GM13976 (cell line): ENCODE measurements at regions not wholly inside any gene's neighbourhood (a gene's known extent, or its start where the extent isn't known, plus 50 kb on each side); places are given as distances from the start of the nearest gene placed in this dataset.

Experiments
- DNase-seq: peaks from one replicate; pipeline ENCODE4 v3.0.0; 2012; ENCODE audit warnings: low spot score
- CTCF ChIP-seq: IDR thresholded peaks from 2 replicates; pipeline ENCODE4 v1.5.1; 2012; ENCODE audit warnings: borderline replicate concordance, mild to moderate bottlenecking; ENCODE audit not compliant: insufficient read depth; ENCODE audit errors: extremely low read depth, missing control alignments, control extremely low read depth
- in situ Hi-C: fragments of 300-500 bp; cut with MboI; formaldehyde crosslinking; loops from one replicate; pipeline ENCODE4 v1.12.0; 2022; ENCODE audit warnings: low sequenced_read_pairs, mixed read lengths, inconsistent platforms; ENCODE audit not compliant: unreplicated experiment

DNA sequence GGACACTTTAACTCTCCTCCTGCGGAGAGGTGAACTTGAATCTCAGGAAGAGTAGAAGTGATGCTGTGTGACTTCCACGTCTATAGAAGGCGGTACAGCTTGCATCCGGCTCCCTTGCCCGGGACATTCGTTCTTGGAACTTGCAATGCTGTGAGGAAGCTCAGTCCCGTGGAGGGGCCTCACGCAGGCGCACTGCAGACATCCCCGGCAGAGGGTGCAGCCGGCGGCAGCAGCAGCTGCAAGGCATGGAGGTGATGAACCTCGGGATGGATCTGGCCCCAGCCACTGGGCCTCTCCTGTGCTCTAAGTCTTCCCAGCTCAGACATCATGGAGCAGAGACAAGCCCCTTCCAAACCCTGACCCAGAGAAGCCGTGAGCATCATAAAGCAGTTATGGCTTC, 61.8 kb upstream of the SOD1 start:
- in situ Hi-C loops: no loop called here

GRCh38 chr21:31596055-31596454, 63.4 kb upstream of the SOD1 start:
- in situ Hi-C loops: no loop called here
- no peak for TF ChIP-seq CTCF
- no peak for DNase-seq

More for the DNA sequence above, 61.8 kb upstream of the SOD1 start:
- no peak for TF ChIP-seq CTCF
- DNase-seq: no peak

GRCh38 chr21:31594726-31595125, 64.8 kb upstream of the SOD1 start:
- TF ChIP-seq CTCF: no peak
- DNase-seq: no peak
- in situ Hi-C loops: no loop called here

- DNase-seq: no peak
- no peak for TF ChIP-seq CTCF
- in situ Hi-C loops: no loop called here
Observed at GRCh38 chr21:31594279-31594678, 65.2 kb upstream of the SOD1 start.

DNA sequence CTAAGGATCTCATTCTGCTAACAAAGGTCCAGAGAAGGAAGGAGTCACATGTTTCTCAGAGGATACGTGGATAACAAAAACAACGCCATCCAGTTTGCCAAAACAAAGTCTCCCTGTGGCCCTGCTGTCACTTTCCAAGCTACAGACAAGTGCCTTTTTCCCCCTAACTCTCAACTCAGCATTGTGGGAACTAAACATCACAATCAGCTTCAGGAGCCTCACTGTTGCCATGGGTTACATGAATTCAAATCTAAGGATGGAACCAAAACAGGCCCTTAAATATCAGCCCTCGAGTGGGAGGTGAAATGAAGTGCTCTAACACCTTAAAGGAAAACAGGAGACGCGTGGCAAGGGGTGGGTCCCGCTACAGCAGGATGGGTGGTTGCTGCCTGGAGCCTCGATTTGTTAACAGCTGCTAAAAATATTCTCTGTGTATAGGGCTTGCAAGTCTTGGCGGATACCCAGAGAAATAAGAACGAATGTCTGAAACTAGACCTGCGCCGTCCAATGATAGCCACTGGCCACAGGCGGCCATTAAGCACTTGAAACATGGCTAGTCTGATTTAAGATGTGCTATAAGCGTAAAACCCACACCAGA, 66.4 kb upstream of the SOD1 start:
- TF ChIP-seq CTCF: no peak
- in situ Hi-C loops: no loop called here
- DNase-seq: no peak

- TF ChIP-seq CTCF: no peak
- in situ Hi-C loops: no loop called here
- no peak for DNase-seq
Observed at GRCh38 chr21:31592516-31592915, 67.0 kb upstream of the SOD1 start.

GRCh38 chr21:31589820-31590219, 69.7 kb upstream of the SOD1 start:
- no peak for TF ChIP-seq CTCF
- in situ Hi-C loops: loop anchor here (10.0 kb wide), 2 partner anchors 385 to 475 kb away; no protein-coding TSS in a partner anchor
- no peak for DNase-seq
